ENCODE measurements at regions not wholly inside any gene's neighbourhood (a gene's known extent, or its start where the extent isn't known, plus 50 kb on each side); places are given as distances from the start of the nearest gene placed in this dataset.

- TF ChIP-seq CTCF (IDR thresholded peaks at IDR 0.05): no peak
- Histone ChIP-seq H3K4me3 (no peak overlapping the region), H3K4me1 (no peaks in the 10 kb centered on the region), H3K27ac (no peak overlapping the region), H3K27me3 (no peaks in the 10 kb centered on the region), H3K9me3 (peaks cover 0 to 8% of the 10 kb centered on the region in 2 donors), H3K36me3 (no peaks in the 10 kb centered on the region)
- ATAC-seq (no peak), DNase-seq (no peak)
- intact Hi-C loops (cut with DNase I): no loop called here
Observed at GRCh38 chr19:31894451-31894850, 451.0 kb upstream of the ZNF507 start.

DNA sequence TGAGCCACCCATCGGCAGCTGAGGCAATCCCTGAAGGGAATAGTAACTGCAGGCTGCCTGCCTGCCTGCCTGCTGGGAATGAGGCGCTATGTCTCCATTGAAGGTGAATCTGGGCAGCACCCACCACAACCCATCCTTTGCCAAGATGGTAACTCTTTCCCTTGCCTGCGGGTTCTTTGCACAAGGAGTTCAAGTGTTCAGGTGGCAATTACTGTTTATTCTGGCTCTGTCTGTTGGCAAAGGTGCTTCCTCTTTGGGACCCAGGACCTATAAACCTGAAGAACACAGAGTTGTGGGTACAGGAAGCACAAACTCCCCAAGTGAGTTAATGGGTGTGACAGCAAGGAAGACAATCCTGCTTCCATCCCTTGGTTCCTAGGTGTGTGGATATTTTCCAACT is 448.1 kb upstream of the ZNF507 start:
- no peaks in the 10 kb centered on the region for H3K36me3 ChIP-seq
- no peaks in the 10 kb centered on the region for H3K4me1 ChIP-seq
- ATAC-seq (no peak), DNase-seq (no peak)
- intact Hi-C loops (cut with DNase I): no loop called here
- no peak overlapping the region for H3K27ac ChIP-seq
- H3K27me3 ChIP-seq: no peaks in the 10 kb centered on the region
- peaks cover 0 to 7% of the 10 kb centered on the region in 2 donors for H3K9me3 ChIP-seq
- H3K4me3 ChIP-seq: no peak overlapping the region
- no peak for TF ChIP-seq CTCF (IDR thresholded peaks at IDR 0.05)

DNA sequence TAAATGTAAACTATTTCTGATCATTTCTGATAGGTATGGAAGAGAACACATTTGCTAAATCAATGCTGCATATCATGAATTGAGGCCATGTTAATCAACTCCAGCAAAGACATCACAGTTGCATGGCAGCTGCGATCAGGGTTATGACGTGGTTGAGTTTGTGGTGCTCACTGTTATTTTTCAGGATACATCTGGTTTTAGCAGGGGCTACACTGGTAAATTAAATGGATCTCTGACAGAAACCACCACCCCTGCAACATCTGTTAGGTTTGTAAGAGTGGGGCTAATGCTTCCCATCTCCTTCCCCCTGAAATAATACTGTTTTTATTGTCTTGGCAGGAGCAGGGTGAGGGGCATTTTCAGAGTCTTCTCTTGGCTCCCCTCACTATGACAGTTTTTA is 444.4 kb upstream of the ZNF507 start:
- Histone ChIP-seq H3K4me3 (no peak overlapping the region), H3K27ac (no peak overlapping the region), H3K9me3 (no peaks in the 10 kb centered on the region), H3K27me3 (no peaks in the 10 kb centered on the region), H3K4me1 (no peaks in the 10 kb centered on the region), H3K36me3 (no peaks in the 10 kb centered on the region)
- ATAC-seq: no peak
- intact Hi-C loops (cut with DNase I): no loop called here
- DNase-seq: no peak
- no peak for TF ChIP-seq CTCF (IDR thresholded peaks at IDR 0.05)

DNA sequence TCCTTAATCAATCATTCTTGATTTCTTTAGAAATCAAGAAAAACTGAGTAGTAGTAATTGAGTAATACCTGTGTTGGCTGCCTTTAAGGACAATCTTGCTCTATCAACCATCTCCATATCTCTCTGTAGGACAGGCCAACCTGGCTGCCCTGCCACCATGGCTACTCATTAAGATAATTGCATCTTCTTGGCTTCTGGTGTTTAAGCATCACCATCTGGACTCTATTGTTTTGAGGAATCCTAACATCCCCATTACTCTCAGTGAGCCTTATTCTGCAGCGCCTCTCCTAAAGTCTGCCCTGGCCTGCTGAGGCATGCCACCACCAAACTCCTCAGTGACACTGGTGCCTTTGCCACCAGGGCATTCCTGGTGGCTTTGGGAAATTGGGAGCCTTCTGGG is 442.6 kb upstream of the ZNF507 start:
- no peak for TF ChIP-seq CTCF (IDR thresholded peaks at IDR 0.05)
- intact Hi-C loops (cut with DNase I): no loop called here
- Histone ChIP-seq H3K27me3 (no peaks in the 10 kb centered on the region), H3K4me3 (no peak overlapping the region), H3K27ac (no peak overlapping the region), H3K9me3 (no peaks in the 10 kb centered on the region), H3K36me3 (no peaks in the 10 kb centered on the region), H3K4me1 (peaks cover 0 to 6% of the 10 kb centered on the region in 2 donors)
- DNase-seq (no peak), ATAC-seq (no peak)

DNA sequence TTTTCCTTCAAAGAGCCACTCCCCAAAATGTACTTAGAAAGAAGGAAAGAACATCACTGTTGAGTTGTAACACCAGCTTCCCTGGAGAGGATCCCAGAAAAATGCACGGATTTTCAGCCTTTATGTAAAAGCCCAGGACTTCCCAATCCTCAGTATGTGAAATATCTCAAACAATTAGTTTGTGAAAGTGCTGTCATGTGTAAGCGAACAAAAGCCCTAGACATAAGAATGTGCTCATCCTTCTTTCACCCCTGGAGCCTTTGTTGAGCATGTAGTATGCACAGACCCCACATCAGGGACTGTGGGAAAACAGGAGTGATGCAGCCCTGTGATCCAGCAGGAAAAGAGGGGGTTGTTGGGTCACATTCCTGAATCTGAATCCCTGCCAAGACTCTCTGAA is 441.4 kb upstream of the ZNF507 start:
- Histone ChIP-seq H3K4me1 (peaks cover 0 to 6% of the 10 kb centered on the region in 2 donors), H3K36me3 (no peaks in the 10 kb centered on the region), H3K27me3 (no peaks in the 10 kb centered on the region), H3K9me3 (no peaks in the 10 kb centered on the region), H3K4me3 (no peak overlapping the region), H3K27ac (no peak overlapping the region)
- DNase-seq: peak in 1 of 4 donors; percentile 35
- ATAC-seq: no peak
- intact Hi-C loops (cut with DNase I): no loop called here
- TF ChIP-seq CTCF (IDR thresholded peaks at IDR 0.05): no peak
